ENCODE measurements at regions not wholly inside any gene's neighbourhood (a gene's known extent, or its start where the extent isn't known, plus 50 kb on each side); places are given as distances from the start of the nearest gene placed in this dataset.
A peak's percentile ranks its signal among the peaks of the same experiment; 100 is the strongest.

DNA sequence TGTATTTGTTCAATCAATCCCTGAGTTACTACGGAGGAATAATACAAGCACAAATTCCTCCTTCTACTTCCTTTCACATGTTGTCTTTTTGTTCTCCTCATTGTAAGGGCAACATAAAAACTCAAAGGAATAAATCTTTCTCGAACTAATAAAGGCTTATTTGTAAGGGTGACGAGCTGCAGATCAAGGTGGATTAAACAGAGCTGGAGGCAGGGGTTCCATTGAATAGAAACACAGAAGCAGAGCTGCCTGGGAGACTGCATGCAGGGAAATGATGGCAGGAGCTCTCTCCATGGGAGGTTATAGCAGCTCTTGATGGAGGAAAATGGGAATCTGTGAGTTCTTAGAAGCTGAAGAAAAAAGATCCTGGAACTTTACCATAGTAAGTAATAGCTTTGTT, 160.2 kb downstream of the CYYR1 start:
- TF ChIP-seq, protein P1, sequence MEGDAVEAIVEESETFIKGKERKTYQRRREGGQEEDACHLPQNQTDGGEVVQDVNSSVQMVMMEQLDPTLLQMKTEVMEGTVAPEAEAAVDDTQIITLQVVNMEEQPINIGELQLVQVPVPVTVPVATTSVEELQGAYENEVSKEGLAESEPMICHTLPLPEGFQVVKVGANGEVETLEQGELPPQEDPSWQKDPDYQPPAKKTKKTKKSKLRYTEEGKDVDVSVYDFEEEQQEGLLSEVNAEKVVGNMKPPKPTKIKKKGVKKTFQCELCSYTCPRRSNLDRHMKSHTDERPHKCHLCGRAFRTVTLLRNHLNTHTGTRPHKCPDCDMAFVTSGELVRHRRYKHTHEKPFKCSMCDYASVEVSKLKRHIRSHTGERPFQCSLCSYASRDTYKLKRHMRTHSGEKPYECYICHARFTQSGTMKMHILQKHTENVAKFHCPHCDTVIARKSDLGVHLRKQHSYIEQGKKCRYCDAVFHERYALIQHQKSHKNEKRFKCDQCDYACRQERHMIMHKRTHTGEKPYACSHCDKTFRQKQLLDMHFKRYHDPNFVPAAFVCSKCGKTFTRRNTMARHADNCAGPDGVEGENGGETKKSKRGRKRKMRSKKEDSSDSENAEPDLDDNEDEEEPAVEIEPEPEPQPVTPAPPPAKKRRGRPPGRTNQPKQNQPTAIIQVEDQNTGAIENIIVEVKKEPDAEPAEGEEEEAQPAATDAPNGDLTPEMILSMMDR (IDR thresholded peaks at IDR 0.05; ENCODE audit: control insufficient read depth, insufficient read depth, low read depth, low read length, missing control alignments): no peak
- DNase-seq (ENCODE audit: low read depth): no peak
- H3K4me3 ChIP-seq (ENCODE audit: control insufficient read depth, low read depth, low read length): no peak overlapping the region

DNA sequence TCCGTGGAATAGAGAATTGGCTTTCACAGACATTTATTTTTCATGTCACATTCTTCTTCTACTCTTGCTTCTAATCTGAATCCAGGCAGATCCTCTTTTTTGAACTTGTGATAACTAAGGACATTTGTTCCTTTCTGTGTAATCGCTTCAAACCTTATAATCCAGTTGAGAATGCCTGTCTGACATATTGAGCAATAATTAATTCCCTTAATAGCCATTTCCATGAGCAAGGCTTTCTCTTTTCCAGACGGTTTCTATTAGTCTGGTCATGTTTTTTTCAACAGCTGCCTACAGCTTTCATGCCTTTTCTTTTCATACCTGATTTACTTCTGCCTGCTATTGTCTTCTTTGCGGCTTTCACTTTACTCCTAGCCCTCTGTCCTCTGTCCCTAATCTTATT, 163.4 kb downstream of the CYYR1 start:
- no peak for DNase-seq (ENCODE audit: low read depth)
- TF ChIP-seq, protein P1 (IDR thresholded peaks at IDR 0.05; ENCODE audit: control insufficient read depth, insufficient read depth, low read depth, low read length, missing control alignments): no peak
- H3K4me3 ChIP-seq (ENCODE audit: control insufficient read depth, low read depth, low read length): no peak overlapping the region

DNA sequence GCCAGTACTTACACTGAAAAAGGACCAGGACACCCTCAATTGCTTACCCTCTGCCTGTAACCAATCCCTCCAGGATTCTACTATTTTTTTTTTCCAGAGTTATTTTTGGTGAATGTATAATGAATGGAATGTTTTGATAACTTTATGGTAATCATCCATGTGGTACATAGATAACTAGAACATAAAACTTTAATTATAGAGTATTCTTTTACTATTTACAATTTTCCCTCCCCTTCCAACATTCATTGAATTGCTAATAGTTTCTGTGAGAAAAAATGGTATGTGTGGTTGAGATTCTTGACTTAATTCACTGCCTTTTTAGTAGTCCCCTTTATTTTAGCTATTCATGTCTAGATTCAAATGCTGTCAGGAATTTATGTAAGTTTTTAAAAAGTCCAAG, 164.6 kb downstream of the CYYR1 start:
- no peak overlapping the region for H3K4me3 ChIP-seq (ENCODE audit: control insufficient read depth, low read depth, low read length)
- TF ChIP-seq, protein P1 (IDR thresholded peaks at IDR 0.05; ENCODE audit: control insufficient read depth, insufficient read depth, low read depth, low read length, missing control alignments): no peak
- DNase-seq (ENCODE audit: low read depth): no peak

DNA sequence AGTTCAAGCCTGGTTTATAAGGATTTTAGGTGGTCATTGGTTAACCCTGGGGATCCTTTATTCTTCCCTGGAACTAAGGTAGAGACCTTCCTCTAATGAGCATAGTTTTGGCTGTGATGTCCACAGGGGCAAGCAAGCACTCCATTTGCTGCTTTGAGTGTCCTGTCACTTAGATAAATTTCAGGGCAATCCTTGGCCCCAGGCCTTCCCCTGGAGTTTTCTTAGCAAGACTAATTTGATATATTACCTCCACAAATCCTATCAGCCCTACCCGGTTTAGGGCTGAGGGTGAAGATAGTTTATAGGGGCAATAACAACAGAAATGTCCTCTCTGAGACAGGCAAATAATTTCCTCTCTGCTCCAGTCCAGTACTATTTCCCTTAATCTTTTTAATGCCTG, 166.6 kb downstream of the CYYR1 start:
- TF ChIP-seq, protein P1 (IDR thresholded peaks at IDR 0.05; ENCODE audit: control insufficient read depth, insufficient read depth, low read depth, low read length, missing control alignments): no peak
- DNase-seq (ENCODE audit: low read depth): no peak
- peak overlapping the region; percentile 39 for H3K4me3 ChIP-seq (ENCODE audit: control insufficient read depth, low read depth, low read length)

DNA sequence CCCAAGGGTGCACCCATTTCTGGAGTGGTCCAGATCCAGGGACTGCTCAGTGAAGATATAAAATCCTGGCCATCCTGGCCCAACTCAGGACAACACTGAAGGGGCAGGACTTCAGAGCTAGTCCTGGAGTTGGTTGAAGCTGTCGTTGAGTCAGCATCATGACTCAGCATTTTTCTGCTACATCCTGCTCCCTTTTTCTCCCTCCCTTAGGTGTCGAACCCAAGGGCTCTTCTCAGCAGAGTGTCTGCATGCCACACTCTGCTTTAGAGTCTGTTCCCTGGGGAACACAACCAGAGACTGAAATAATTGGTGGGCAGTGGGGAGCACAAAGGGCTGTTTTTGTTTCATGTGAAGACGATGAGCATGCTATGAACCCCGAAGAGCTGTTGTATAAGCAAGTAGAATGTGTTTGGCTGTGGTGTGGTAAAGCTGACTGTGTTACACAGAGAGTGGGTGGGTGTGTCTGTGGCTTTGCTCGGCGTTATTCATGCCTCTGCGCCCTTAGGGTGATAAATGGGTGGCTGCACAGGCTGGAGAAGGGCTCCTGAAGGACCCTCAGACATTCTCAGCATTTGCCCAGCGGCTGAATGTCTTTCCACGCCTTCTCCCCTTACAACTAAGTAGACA, 167.2 kb downstream of the CYYR1 start:
- DNase-seq (ENCODE audit: low read depth): peak; percentile 63
- peak overlapping the region; percentile 39 for H3K4me3 ChIP-seq (ENCODE audit: control insufficient read depth, low read depth, low read length)

DNA sequence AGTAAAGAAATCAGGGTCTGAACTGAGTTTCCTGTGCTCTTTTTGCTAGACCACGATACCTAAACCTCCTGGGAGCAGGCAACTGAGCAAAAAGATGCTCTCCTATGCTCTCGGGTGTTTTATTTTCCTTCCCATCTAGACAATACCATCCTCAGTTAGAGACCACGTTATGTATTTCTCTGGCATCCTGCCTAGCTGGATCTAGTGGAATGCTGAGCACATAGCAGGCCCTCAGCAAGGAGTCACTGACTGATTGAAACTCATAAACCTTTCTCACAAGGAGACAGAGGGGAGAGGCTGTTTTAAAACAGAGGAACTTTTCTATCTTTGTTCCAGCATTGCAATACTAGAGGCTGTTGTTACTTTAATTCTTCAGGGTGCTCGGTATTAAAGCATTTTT, 168.0 kb downstream of the CYYR1 start:
- H3K4me3 ChIP-seq (ENCODE audit: control insufficient read depth, low read depth, low read length): no peak overlapping the region
- TF ChIP-seq, protein P1 (IDR thresholded peaks at IDR 0.05; ENCODE audit: control insufficient read depth, insufficient read depth, low read depth, low read length, missing control alignments): no peak
- no peak for DNase-seq (ENCODE audit: low read depth)

More for the DNA sequence above, 167.2 kb downstream of the CYYR1 start:
- TF ChIP-seq, protein P1 (IDR thresholded peaks at IDR 0.05; ENCODE audit: control insufficient read depth, insufficient read depth, low read depth, low read length, missing control alignments): no peak
